Bone marrow (tissue), 2 donors: ENCODE measurements at regions not wholly inside any gene's neighbourhood (a gene's known extent, or its start where the extent isn't known, plus 50 kb on each side); places are given as distances from the start of the nearest gene placed in this dataset.

ENCODE experiments used
- DNase-seq, 2 donors: peaks; one replicate each; lab custom pipeline; 2025; lab: John Stamatoyannopoulos, UW

DNA sequence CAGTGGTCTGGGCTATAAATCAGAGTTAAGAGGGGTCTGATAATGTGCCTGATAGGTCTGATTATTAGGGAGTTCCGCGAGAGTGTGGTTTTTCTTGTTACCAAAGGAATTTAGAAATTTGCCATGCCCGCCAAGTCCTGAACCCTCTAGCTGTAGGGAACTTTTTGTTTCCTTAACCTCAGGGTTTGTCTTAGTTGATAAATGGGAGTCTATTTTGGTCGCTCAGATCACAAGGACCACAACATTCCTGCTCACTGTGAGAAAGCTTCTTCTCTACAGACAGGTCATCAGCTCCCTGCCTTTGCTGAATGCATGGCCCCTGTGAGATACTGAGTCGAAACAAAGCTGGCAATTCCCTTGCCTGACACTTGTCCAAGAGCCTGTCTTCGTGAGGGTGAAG is 497.8 kb downstream of the HS3ST4 start:
- no peak for DNase-seq

GRCh38 chr16:26194526-26194925 is 502.8 kb downstream of the HS3ST4 start:
- no peak for DNase-seq

- no peak for DNase-seq
Observed at GRCh38 chr16:26195225-26195624, 503.5 kb downstream of the HS3ST4 start.

DNA sequence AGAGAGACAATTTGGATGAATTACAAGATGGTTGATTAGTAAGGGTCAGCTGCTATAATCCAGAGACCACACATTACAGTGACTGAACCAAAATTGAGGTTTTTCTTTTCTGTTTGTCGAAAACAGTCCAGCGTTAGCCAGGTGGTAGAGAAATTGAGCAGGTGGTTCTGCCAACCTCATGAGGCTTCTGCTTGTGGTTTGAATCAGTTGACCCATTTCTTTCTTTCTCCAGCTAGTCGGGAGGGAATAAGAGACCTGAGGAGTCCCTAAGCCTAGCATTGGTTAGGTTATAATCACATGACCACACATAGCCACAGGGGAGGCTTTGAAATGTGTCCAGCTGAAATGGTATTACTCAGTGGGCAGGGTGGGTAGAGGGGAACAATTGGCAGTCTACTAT is 504.6 kb downstream of the HS3ST4 start:
- DNase-seq = no peak

GRCh38 chr16:26196802-26197201 is 505.0 kb downstream of the HS3ST4 start:
- no peak for DNase-seq

DNA sequence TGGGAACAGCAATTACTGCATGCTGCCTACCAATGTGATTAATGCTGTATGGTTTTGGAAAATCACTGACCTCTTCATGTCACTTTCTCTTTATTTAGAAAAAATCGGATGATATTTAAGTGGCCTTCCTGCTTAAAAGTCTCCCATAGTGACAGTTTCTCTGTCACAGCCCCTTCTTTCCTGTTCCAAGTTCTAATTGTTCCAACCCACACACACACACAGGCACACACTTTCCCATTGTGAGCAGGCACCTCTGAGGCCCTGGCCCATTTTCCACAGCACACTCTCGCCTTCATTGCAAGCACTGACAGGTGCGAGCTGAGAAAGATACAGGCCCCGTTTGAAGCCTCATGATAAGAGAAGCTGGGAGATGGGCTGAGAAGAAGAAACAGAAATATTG is 505.9 kb downstream of the HS3ST4 start:
- DNase-seq = no peak

- no peak for DNase-seq
Observed at GRCh38 chr16:26198221-26198620, 506.5 kb downstream of the HS3ST4 start.

DNA sequence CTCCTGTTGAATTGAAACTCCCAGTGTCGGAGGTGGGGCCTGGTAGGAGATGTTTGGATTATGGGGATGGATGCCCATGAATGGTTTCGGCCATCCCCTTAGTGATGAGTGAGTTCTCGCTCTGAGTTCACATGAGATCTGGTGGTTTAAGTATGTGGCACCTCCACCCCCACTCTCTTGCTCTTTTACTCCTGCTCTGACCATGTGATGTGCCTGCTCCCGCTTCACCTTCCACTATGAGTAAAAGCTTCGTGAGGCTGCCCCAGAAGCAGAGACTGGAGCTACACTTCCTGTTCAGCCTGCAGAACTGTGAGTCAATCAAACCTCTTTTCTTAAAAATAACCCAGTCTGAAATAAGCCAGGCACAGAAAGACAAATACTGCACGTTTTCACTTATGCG is 512.4 kb downstream of the HS3ST4 start:
- no peak for DNase-seq

GRCh38 chr16:26211542-26211941 is 519.8 kb downstream of the HS3ST4 start:
- DNase-seq = no peak

DNA sequence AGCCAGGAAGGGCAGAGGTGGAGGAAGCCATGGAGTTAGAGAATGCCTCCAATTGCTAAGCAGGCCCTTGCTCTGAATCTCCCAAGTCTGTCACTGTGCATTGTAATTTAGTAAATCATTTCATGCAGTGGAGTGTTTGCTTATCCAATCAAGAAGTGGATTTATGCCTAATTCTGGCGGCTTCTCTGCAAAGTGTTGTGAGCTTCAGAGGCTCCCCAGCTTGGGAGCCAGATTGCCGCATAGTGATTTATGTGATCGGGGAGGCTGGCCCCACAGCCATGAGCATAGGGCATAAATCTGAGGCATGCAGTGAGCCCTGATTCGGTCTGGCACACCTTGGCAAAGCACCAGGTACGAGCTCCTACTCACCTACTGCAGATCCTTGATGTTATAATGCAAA is 520.8 kb downstream of the HS3ST4 start:
- no peak for DNase-seq

- DNase-seq = no peak
Observed at GRCh38 chr16:26214581-26215174, 522.9 kb downstream of the HS3ST4 start.

GRCh38 chr16:26220894-26221293 is 529.1 kb downstream of the HS3ST4 start:
- DNase-seq = no peak

DNA sequence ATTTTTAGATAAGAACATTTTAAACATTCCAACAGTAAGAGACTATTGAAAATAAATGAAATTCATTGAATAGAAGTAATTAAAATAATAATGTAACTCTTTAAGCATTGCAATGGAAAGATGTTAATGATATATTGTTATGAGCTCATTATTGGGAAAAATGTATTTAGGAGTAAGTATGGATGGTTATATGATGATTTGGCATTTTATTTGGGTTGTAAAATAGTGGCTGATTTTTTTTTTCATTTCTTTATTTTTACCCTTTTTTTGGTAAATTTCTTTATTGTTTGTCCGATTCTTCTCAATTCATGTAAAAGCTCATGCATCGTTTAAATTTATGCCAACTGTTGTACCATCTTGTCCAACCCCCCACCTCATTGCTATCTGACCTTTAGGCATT is 539.9 kb downstream of the HS3ST4 start:
- no peak for DNase-seq

DNA sequence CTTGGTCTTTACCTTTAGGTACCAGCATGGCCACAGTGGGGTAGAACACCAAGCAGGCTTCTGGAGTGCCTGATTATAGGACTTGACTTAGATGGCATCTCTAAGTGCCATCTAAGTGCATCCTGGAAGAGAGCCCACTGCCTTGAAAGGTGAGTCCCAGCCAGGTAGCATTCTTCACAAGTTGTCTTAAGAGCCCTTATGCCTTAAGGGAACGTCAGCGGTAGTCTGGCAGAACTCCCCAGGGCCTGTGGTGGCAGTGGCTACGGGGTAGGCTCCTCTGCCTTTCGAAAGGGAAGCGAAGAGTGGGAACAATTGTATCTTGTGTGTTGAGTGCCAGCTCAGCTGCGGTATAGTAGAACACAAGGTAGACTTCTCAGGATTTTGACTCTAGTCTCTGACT is 549.0 kb downstream of the HS3ST4 start:
- no peak for DNase-seq

GRCh38 chr16:26247063-26247462 is 555.3 kb downstream of the HS3ST4 start:
- no peak for DNase-seq

GRCh38 chr16:26252598-26252997 is 560.8 kb downstream of the HS3ST4 start:
- no peak for DNase-seq

DNA sequence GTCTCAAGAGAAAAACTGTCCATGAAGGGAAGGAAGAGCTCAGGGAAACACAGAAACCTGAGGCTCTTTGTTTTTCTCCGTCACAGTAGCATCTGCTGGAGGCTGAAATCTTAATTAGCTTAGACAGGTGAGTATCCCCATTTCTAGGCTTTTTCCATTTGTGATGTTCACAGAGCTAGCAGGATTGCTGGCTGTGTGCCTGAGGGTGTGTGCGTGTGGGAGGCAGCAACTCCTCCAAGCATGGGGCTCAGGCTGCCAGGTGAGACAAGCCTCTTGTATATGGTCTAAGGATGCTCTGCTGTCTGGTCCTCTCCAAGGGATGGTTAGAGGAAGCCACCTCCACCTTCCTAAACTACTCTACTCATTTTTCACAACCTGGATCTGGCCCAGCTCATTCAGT is 569.9 kb downstream of the HS3ST4 start:
- no peak for DNase-seq

- DNase-seq = no peak
Observed at GRCh38 chr16:26263406-26263805, 571.6 kb downstream of the HS3ST4 start.

DNA sequence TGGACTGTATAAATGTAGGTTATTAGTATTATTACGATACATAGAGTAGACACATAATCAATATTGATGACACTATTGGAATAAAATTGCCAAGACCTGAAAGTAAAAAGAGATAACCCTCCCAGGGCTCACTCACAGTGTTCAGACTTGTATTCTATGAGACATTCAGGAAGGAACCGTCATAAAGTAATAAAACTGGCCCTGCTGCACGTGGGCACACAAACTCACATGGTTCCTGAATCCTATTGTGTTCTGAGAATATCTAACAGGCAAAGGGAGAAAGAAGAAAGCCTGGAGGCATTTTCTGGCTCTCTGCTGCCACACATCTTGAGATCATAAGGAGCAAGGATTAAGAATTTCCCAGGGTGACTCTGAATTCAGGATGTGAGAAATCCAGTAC is 575.9 kb downstream of the HS3ST4 start:
- DNase-seq = no peak

GRCh38 chr16:26269673-26270072 is 577.9 kb downstream of the HS3ST4 start:
- no peak for DNase-seq

DNA sequence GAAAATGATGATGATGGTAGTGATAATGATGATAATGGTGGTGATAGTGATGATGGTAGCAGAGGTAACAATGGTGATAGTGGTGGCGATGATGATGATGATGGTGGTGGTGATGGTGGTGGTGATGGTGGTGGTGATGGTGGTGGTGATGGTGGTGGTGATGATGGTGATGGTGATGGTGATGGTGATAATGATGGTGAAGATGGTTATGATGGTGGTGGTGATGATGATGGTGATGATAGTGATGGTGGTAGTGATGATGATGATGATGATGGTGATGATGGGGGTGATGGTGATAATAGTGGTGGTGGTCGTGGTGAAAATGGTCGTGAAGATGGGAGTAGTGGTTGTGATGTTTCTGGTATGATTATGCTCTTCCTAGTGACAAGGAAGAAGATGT is 581.8 kb downstream of the HS3ST4 start:
- DNase-seq = no peak

- no peak for DNase-seq
Observed at GRCh38 chr16:26275021-26275590, 583.3 kb downstream of the HS3ST4 start.

DNA sequence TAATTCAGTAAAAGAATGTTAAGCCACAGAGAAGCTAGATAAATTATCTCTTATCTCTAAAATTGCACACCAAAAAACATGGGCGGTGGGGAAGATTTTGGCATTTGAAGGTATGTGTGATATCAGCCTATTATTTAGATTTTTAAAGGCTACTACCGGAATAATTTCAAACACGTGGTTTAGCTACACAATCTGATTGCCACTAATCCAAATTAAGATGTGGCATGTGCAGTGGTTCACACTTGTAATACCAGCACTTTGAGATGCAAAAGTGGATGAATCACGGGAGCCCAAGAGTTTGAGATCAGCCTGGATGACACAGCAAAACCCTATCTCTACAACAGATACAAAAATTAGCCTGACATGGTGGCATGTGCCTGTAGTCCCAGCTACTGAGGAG is 584.5 kb downstream of the HS3ST4 start:
- DNase-seq = no peak

GRCh38 chr16:26281381-26282110 is 589.8 kb downstream of the HS3ST4 start:
- DNase-seq = no peak
